ENCODE measurements at regions not wholly inside any gene's neighbourhood (a gene's known extent, or its start where the extent isn't known, plus 50 kb on each side); places are given as distances from the start of the nearest gene placed in this dataset.

- TF ChIP-seq CTCF (IDR thresholded peaks at IDR 0.05; ENCODE audit: insufficient read depth, low read length), result no peak
- TF ChIP-seq POLR2AphosphoS5 (IDR thresholded peaks at IDR 0.05; ENCODE audit: low read depth), result no peak
Observed at GRCh38 chr1:243902100-243902499, 52.1 kb upstream of the AKT3 start.

All from HL-60 (cell line).